Fibroblast of the conjunctiva (primary cell): ENCODE measurements at regions not wholly inside any gene's neighbourhood (a gene's known extent, or its start where the extent isn't known, plus 50 kb on each side); places are given as distances from the start of the nearest gene placed in this dataset.
"Not testable (repeated sequence)": the region's sequence is repeated elsewhere in the genome, so short reads cannot be mapped to it uniquely, and the experiment has no call there.

Experiments used
- DNase-seq: peaks from one replicate; pipeline ENCODE4 v3.0.0-alpha.2; 2010; ENCODE audit warnings: low read depth

- no peak for DNase-seq
These were observed 614.2 kb upstream of the COBL start for GRCh38 chr7:51930834-51931233.

- DNase-seq: no peak
These were observed 613.2 kb upstream of the COBL start for GRCh38 chr7:51929818-51930217.

- no peak for DNase-seq
These were observed 611.1 kb upstream of the COBL start for GRCh38 chr7:51927738-51928137.

- no peak for DNase-seq
These were observed 602.0 kb upstream of the COBL start for GRCh38 chr7:51918581-51918980.

GRCh38 chr7:51901489-51901840 lies 584.9 kb upstream of the COBL start:
- no peak for DNase-seq

GRCh38 chr7:51900755-51901488 lies 584.3 kb upstream of the COBL start:
- not testable (repeated sequence) for DNase-seq

- no peak for DNase-seq
These were observed 583.0 kb upstream of the COBL start for GRCh38 chr7:51899611-51900010.

- no peak for DNase-seq
These were observed 565.8 kb upstream of the COBL start for GRCh38 chr7:51882412-51882811.

GRCh38 chr7:51881309-51881708 lies 564.7 kb upstream of the COBL start:
- DNase-seq: no peak

- no peak for DNase-seq
These were observed 562.3 kb upstream of the COBL start for GRCh38 chr7:51878865-51879264.

- no peak for DNase-seq
These were observed 552.8 kb upstream of the COBL start for GRCh38 chr7:51869452-51869851.

- no peak for DNase-seq
These were observed 550.5 kb upstream of the COBL start for GRCh38 chr7:51867117-51867516.

GRCh38 chr7:51860305-51860704 lies 543.7 kb upstream of the COBL start:
- no peak for DNase-seq

- no peak for DNase-seq
These were observed 533.5 kb upstream of the COBL start for GRCh38 chr7:51850126-51850525.

GRCh38 chr7:51847461-51848134 lies 531.0 kb upstream of the COBL start:
- DNase-seq: no peak

- not testable (repeated sequence) for DNase-seq
These were observed 522.5 kb upstream of the COBL start for GRCh38 chr7:51839130-51839529.

GRCh38 chr7:51827631-51828030 lies 511.0 kb upstream of the COBL start:
- no peak for DNase-seq

- no peak for DNase-seq
These were observed 507.4 kb upstream of the COBL start for GRCh38 chr7:51824050-51824449.

GRCh38 chr7:51823437-51823836 lies 506.8 kb upstream of the COBL start:
- DNase-seq: no peak

- no peak for DNase-seq
These were observed 501.2 kb upstream of the COBL start for GRCh38 chr7:51817694-51818225.

- DNase-seq: not testable (repeated sequence)
These were observed 489.3 kb upstream of the COBL start for GRCh38 chr7:51805783-51806431.

GRCh38 chr7:51802718-51803117 lies 486.1 kb upstream of the COBL start:
- no peak for DNase-seq

- DNase-seq: no peak
These were observed 480.8 kb upstream of the COBL start for GRCh38 chr7:51797371-51797770.
